ENCODE measurements at regions not wholly inside any gene's neighbourhood (a gene's known extent, or its start where the extent isn't known, plus 50 kb on each side); places are given as distances from the start of the nearest gene placed in this dataset.

DNA sequence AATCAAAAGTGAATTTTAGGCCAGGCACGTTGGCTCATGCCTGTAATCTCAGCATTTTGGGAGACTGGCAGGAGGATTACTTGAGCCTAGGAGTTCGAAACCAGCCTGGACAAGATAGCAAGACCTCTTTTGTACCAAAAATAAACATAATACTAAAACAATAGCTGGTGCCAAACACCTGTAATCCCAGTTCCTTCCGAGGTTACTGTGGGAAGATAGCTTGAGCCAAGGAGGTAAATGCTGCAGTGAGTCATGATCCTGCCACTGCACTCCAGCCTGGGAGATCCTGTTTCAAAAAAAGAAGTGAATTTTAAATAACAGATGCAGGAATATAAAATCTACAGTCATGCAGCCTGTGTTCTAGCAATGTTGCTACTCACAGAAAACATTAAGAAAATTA lies 488.3 kb downstream of the PPARGC1A start:
- FAIRE-seq (no peak), DNase-seq (ENCODE audit: insufficient read length, low spot score) (no peak)
- TF ChIP-seq POLR2AphosphoS5 (IDR thresholded peaks at IDR 0.05; ENCODE audit: low read depth, low read length): no peak
- no peak for TF ChIP-seq PAX5 (IDR thresholded peaks at IDR 0.05; ENCODE audit: insufficient read depth, low read length, severe bottlenecking)
- TF ChIP-seq POLR2A (IDR thresholded peaks at IDR 0.05; ENCODE audit: low read depth, low read length): no peak
- TF ChIP-seq SPI1 (IDR thresholded peaks at IDR 0.05; ENCODE audit: low read depth, low read length): no peak
- no peak for TF ChIP-seq TAF1 (IDR thresholded peaks at IDR 0.05; ENCODE audit: low read depth, low read length)
- TF ChIP-seq POU2F2 (IDR thresholded peaks at IDR 0.05; ENCODE audit: low read depth, low read length): no peak

DNA sequence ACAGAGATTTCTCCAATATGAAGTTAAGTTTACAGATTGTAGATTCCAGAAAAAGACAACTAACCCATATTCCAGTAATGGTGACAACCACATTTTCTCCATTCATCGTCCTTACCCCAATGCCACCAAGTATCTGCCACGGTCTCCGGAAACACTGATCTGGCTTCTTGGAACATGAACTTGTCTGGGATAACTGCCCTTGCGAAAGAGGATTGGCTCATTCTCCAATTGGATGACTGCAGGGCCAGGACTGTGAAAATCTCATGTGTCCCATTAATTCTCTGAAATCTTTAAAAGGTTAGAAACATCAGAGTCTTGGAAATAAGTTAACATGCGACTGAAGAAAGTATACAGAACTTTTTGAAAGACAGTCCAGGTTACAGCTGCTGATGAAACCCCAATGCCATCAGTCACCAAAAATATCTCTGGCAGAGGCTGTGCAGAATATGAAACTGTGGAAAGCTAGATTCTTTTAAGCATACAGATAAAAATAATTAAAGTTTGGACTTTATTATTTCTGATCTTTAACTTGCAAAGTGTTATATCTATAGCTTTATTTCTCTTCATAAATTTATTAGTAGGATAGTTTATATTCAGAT lies 496.9 kb downstream of the PPARGC1A start:
- no peak for TF ChIP-seq TAF1 (IDR thresholded peaks at IDR 0.05; ENCODE audit: low read depth, low read length)
- TF ChIP-seq POLR2A (IDR thresholded peaks at IDR 0.05; ENCODE audit: low read depth, low read length): no peak
- TF ChIP-seq POU2F2 (IDR thresholded peaks at IDR 0.05; ENCODE audit: low read depth, low read length): no peak
- no peak for TF ChIP-seq SPI1 (IDR thresholded peaks at IDR 0.05; ENCODE audit: low read depth, low read length)
- no peak for TF ChIP-seq PAX5 (IDR thresholded peaks at IDR 0.05; ENCODE audit: insufficient read depth, low read length, severe bottlenecking)
- TF ChIP-seq POLR2AphosphoS5 (IDR thresholded peaks at IDR 0.05; ENCODE audit: low read depth, low read length): no peak
- FAIRE-seq: no peak

DNA sequence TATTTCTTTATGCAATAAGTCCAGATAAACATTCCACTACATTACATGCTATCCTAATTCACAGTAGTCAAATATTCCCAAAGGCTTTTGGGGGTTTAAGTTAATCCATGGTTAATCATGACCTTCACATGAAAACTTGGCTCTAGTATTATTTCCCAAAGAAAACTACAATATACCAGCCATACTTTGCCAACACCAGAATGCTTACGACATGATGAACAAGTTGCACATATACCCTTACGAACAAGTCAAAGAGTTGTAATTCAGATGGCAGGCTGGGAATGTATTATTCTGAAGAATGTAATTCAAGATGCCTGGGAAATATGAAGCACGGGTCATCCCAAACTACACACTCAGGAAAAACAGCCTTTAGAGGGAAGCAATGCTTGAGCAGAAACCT lies 499.6 kb downstream of the PPARGC1A start:
- DNase-seq (ENCODE audit: insufficient read length, low spot score) (no peak), FAIRE-seq (no peak)
- TF ChIP-seq POU2F2 (IDR thresholded peaks at IDR 0.05; ENCODE audit: low read depth, low read length) (no peak), POLR2AphosphoS5 (IDR thresholded peaks at IDR 0.05; ENCODE audit: low read depth, low read length) (no peak), POLR2A (IDR thresholded peaks at IDR 0.05; ENCODE audit: low read depth, low read length) (no peak)

More for the DNA sequence above, 496.9 kb downstream of the PPARGC1A start:
- no peak for DNase-seq (ENCODE audit: insufficient read length, low spot score)

DNA sequence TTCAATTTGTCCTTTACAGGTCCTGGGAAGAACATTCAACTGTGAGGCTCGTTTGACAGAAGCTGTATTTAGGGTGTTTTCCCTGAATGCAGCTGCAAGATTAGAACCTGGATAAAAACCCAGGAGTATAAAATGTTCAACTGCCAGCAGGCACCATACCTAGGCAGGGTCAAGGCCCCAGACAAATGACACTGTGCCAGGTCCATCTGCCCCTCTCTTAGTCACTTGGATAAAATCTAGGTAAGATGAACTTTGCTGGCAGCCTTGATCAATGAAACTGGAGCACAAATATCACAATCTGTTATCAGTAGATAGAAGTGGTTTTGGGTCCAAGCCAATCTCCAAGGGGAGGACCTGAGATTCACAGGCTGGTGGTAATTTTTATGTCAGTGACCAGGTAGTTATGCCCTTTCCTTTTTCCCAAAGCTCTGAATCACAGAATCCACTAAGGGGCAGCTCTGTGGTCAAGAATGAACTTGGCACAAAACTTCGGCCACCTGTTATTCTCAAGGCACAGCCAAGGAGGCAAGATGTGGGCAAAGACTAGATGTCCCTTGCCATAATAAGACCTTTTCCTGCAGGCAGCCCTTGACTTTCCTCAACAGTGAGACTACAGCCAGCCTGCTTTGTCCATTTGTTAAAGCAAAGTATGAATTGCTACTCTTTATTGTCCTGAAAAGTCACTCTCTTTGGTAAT lies 501.0 kb downstream of the PPARGC1A start:
- FAIRE-seq: no peak
- TF ChIP-seq TAF1 (IDR thresholded peaks at IDR 0.05; ENCODE audit: low read depth, low read length) (no peak), POLR2A (IDR thresholded peaks at IDR 0.05; ENCODE audit: low read depth, low read length) (no peak), PAX5 (IDR thresholded peaks at IDR 0.05; ENCODE audit: insufficient read depth, low read length, severe bottlenecking) (no peak), POU2F2 (IDR thresholded peaks at IDR 0.05; ENCODE audit: low read depth, low read length) (no peak), SPI1 (IDR thresholded peaks at IDR 0.05; ENCODE audit: low read depth, low read length) (no peak), POLR2AphosphoS5 (IDR thresholded peaks at IDR 0.05; ENCODE audit: low read depth, low read length) (no peak)
- DNase-seq (ENCODE audit: insufficient read length, low spot score): no peak

DNA sequence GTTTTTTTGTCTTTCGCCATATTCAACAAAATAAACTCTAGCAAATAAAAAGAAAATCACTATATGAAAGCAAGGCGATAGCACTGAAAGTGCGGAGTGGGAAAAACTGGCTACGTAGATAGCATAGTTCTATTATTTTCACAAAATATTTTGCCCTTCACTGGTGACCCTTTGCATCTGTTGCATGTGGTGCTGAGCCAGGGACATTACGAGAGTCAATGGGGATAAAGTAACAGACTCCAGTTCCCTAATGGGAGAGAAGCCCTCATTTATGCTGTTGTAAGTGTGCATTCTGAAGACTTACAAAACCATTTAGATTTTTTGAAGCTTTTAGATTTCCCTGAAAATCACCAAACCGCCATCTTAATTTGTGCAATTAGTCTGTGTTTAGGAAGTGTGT lies 501.6 kb downstream of the PPARGC1A start:
- DNase-seq (ENCODE audit: insufficient read length, low spot score) (no peak), FAIRE-seq (no peak)
- TF ChIP-seq TAF1 (IDR thresholded peaks at IDR 0.05; ENCODE audit: low read depth, low read length) (no peak), PAX5 (IDR thresholded peaks at IDR 0.05; ENCODE audit: insufficient read depth, low read length, severe bottlenecking) (no peak), POLR2AphosphoS5 (IDR thresholded peaks at IDR 0.05; ENCODE audit: low read depth, low read length) (no peak), POLR2A (IDR thresholded peaks at IDR 0.05; ENCODE audit: low read depth, low read length) (no peak), POU2F2 (IDR thresholded peaks at IDR 0.05; ENCODE audit: low read depth, low read length) (no peak), SPI1 (IDR thresholded peaks at IDR 0.05; ENCODE audit: low read depth, low read length) (no peak)

DNA sequence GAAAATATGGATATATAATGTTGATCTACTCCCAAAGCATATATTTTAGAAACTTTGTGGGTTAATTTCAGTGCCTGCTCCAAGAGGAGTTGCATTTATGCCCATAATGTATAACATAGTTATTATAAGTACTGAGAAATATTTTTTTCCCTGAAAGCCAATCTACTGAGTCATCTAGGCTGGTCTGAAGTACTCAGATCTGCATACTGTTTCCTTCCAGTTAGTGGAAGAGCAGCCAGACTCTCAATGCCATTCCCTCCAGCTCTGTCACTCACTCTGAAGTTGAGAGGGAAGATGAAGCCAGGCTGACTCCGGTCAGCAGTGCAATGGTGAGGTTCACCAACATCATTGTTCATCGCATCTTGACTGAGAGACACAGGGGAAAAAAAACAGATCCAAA lies 505.1 kb downstream of the PPARGC1A start:
- FAIRE-seq: no peak
- TF ChIP-seq POLR2AphosphoS5 (IDR thresholded peaks at IDR 0.05; ENCODE audit: low read depth, low read length) (no peak), POLR2A (IDR thresholded peaks at IDR 0.05; ENCODE audit: low read depth, low read length) (no peak), POU2F2 (IDR thresholded peaks at IDR 0.05; ENCODE audit: low read depth, low read length) (no peak)
- DNase-seq (ENCODE audit: insufficient read length, low spot score): no peak

DNA sequence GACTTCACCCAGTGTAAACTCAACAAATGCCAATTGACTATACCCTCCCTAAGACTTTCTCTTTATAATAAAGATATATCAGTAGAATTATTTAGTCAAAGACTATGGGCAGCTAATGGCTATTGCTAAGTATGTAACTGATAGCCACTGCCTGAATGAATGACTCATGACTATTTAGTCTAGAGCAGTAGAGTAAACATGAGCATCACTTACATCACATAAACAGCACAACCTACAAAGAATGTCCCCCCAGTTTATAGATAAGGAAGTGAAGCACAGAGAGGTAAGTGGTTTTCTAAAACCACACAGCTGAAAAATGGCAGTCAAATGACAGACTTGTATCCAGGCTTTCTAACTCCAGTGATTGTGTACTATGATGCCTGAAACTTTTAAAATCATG lies 507.0 kb downstream of the PPARGC1A start:
- TF ChIP-seq PAX5 (IDR thresholded peaks at IDR 0.05; ENCODE audit: insufficient read depth, low read length, severe bottlenecking): no peak
- TF ChIP-seq POU2F2 (IDR thresholded peaks at IDR 0.05; ENCODE audit: low read depth, low read length): no peak
- TF ChIP-seq TAF1 (IDR thresholded peaks at IDR 0.05; ENCODE audit: low read depth, low read length): no peak
- TF ChIP-seq POLR2AphosphoS5 (IDR thresholded peaks at IDR 0.05; ENCODE audit: low read depth, low read length): no peak
- TF ChIP-seq POLR2A (IDR thresholded peaks at IDR 0.05; ENCODE audit: low read depth, low read length): no peak
- TF ChIP-seq SPI1 (IDR thresholded peaks at IDR 0.05; ENCODE audit: low read depth, low read length): no peak
- no peak for FAIRE-seq

DNA sequence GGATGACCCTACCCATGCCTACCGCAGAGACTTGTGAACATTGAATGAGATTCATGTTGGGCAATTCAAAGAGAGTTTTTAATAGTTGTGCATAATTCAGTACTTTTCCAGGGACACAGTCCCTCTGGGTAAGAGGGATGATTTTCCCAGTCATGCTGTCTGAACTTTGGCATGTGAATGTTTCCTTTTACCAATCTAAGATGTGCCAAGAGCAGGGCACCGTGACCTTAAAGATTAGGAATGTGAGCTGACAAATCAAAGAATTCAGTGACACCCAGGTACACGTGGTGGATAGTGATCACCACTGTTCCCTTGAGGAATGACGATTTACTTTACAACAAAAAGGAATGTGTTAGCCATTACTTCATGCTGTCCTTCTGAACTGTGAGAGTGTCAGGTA lies 515.6 kb downstream of the PPARGC1A start:
- FAIRE-seq (no peak), DNase-seq (ENCODE audit: insufficient read length, low spot score) (no peak)
- TF ChIP-seq POLR2AphosphoS5 (IDR thresholded peaks at IDR 0.05; ENCODE audit: low read depth, low read length): no peak
- TF ChIP-seq POU2F2 (IDR thresholded peaks at IDR 0.05; ENCODE audit: low read depth, low read length): no peak
- TF ChIP-seq POLR2A (IDR thresholded peaks at IDR 0.05; ENCODE audit: low read depth, low read length): no peak
- TF ChIP-seq PAX5 (IDR thresholded peaks at IDR 0.05; ENCODE audit: insufficient read depth, low read length, severe bottlenecking): no peak
- TF ChIP-seq TAF1 (IDR thresholded peaks at IDR 0.05; ENCODE audit: low read depth, low read length): no peak
- TF ChIP-seq SPI1 (IDR thresholded peaks at IDR 0.05; ENCODE audit: low read depth, low read length): no peak

More for the DNA sequence above, 507.0 kb downstream of the PPARGC1A start:
- DNase-seq (ENCODE audit: insufficient read length, low spot score): no peak

DNA sequence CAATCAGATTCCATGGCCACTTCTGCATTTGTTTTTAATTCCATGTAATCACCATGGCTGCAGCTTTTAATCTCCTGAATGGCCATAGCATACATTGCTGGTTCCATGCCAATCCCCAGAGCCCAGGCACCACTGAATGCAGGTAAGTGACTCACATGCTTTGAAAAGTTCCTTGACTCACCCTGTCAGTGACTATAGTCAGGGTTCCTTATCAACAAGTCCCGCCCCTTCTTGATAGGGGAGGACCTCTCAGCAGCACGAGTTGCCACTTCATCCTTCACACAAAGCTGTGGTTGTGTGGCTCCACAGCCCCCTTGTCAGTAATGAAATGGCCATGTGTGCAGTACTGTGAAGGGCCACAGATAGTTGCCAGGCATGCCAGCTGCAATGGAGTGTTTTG lies 516.6 kb downstream of the PPARGC1A start:
- TF ChIP-seq POLR2A (IDR thresholded peaks at IDR 0.05; ENCODE audit: low read depth, low read length): no peak
- TF ChIP-seq POU2F2 (IDR thresholded peaks at IDR 0.05; ENCODE audit: low read depth, low read length): no peak
- TF ChIP-seq POLR2AphosphoS5 (IDR thresholded peaks at IDR 0.05; ENCODE audit: low read depth, low read length): no peak
- TF ChIP-seq SPI1 (IDR thresholded peaks at IDR 0.05; ENCODE audit: low read depth, low read length): no peak
- no peak for TF ChIP-seq PAX5 (IDR thresholded peaks at IDR 0.05; ENCODE audit: insufficient read depth, low read length, severe bottlenecking)
- no peak for TF ChIP-seq TAF1 (IDR thresholded peaks at IDR 0.05; ENCODE audit: low read depth, low read length)
- no peak for DNase-seq (ENCODE audit: insufficient read length, low spot score)
- FAIRE-seq: no peak

DNA sequence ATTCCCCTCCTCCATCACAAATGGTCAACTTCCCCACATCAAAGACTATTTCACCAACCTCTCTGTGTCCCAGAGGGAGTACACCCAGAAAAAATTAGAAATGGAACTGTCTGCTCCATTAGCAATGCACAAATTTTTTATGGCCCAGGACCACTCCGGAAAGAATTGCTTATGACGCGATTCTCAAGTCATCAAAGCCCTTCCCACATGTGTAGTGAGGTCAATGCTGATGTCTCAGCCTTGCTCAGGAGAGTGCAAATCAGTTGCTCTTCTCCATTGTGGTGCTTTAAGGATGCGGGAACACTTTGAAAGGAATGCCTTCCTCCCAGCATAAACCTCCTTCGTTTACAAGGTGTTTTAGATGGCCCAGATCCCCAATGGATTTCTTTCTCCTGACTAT lies 518.3 kb downstream of the PPARGC1A start:
- TF ChIP-seq SPI1 (IDR thresholded peaks at IDR 0.05; ENCODE audit: low read depth, low read length) (no peak), POLR2A (IDR thresholded peaks at IDR 0.05; ENCODE audit: low read depth, low read length) (no peak), POU2F2 (IDR thresholded peaks at IDR 0.05; ENCODE audit: low read depth, low read length) (no peak), TAF1 (IDR thresholded peaks at IDR 0.05; ENCODE audit: low read depth, low read length) (no peak), POLR2AphosphoS5 (IDR thresholded peaks at IDR 0.05; ENCODE audit: low read depth, low read length) (no peak), PAX5 (IDR thresholded peaks at IDR 0.05; ENCODE audit: insufficient read depth, low read length, severe bottlenecking) (no peak)
- DNase-seq (ENCODE audit: insufficient read length, low spot score) (no peak), FAIRE-seq (no peak)

Measured in GM12891 (cell line).